Thyroid gland (tissue), 4 donors: ENCODE measurements at regions not wholly inside any gene's neighbourhood (a gene's known extent, or its start where the extent isn't known, plus 50 kb on each side); places are given as distances from the start of the nearest gene placed in this dataset.

ENCODE experiments used
- DNase-seq, 2 donors: peaks; one replicate each; pipeline ENCODE4 v3.0.0-alpha.2; 2019
- H3K27ac ChIP-seq, 3 donors: fragments of 200-600 bp; sonication (generic); 1 replicate in 2 of 3; 2 replicates in 1 of 3; pipeline ENCODE4 v1.5.1; 2016 to 2019; ENCODE audit warnings: mild to moderate bottlenecking in 1 of 3, moderate library complexity in 1 of 3
- H3K27me3 ChIP-seq: fragments of 200-600 bp; sonication (generic); one replicate; pipeline ENCODE4 v1.5.1; 2019
- H3K36me3 ChIP-seq, 2 donors: fragments of 200-600 bp; sonication (generic); one replicate each; pipeline ENCODE4 v1.5.1; 2016 to 2019
- H3K4me1 ChIP-seq, 2 donors: fragments of 200-600 bp; sonication (generic); one replicate each; pipeline ENCODE4 v1.5.1; 2017 to 2019
- H3K4me3 ChIP-seq, 3 donors: fragments of 200-600 bp; sonication (generic); replicated peaks in 1 of 3; 1 replicate in 2 of 3; 2 replicates in 1 of 3; pipeline ENCODE4 v1.5.1; 2016; ENCODE audit warnings: mild to moderate bottlenecking in 1 of 3
- H3K9me3 ChIP-seq: fragments of 200-600 bp; sonication (generic); one replicate; pipeline ENCODE4 v1.5.1; 2017
- POLR2A ChIP-seq, 2 donors: fragments of 450-650 bp; IDR thresholded peaks; one replicate each; pipeline ENCODE4 v1.6.1; 2017; ENCODE audit warnings: antibody characterized with exemption in 2 of 2, mild to moderate bottlenecking in 2 of 2, moderate library complexity in 1 of 2
- WGBS, 2 donors: methylation state at CpG; one replicate each; pipeline ENCODE4 v1.1.5; 2017; 5-methylcytosine and 5-hydroxymethylcytosine counted together
- intact Hi-C: fragments of 100-400 bp; cut with DNase I; formaldehyde crosslinking; loops from one replicate; pipeline ENCODE4 v1.15.1; 2023
- TF ChIP-seq, protein P1 (sequence below), 6 experiments: fragments of 200-600 bp in 3 of 6; fragments of 450-650 bp in 3 of 6; sonication (generic) in 3 of 6; IDR thresholded peaks; one replicate each; pipeline ENCODE4 v1.5.1; 2016 to 2019; ENCODE audit warnings: antibody characterized with exemption in 6 of 6, mild to moderate bottlenecking in 2 of 6, inconsistent platforms in 1 of 6, moderate library complexity in 1 of 6

- no peak for DNase-seq
- Histone ChIP-seq H3K4me3 (no peak overlapping the region), H3K36me3 (no peaks in the 10 kb centered on the region), H3K27ac (no peak overlapping the region), H3K4me1 (peaks cover 0 to 6% of the 10 kb centered on the region in 2 donors), H3K9me3 (no peaks in the 10 kb centered on the region), H3K27me3 (no peaks in the 10 kb centered on the region)
- TF ChIP-seq, protein P1, sequence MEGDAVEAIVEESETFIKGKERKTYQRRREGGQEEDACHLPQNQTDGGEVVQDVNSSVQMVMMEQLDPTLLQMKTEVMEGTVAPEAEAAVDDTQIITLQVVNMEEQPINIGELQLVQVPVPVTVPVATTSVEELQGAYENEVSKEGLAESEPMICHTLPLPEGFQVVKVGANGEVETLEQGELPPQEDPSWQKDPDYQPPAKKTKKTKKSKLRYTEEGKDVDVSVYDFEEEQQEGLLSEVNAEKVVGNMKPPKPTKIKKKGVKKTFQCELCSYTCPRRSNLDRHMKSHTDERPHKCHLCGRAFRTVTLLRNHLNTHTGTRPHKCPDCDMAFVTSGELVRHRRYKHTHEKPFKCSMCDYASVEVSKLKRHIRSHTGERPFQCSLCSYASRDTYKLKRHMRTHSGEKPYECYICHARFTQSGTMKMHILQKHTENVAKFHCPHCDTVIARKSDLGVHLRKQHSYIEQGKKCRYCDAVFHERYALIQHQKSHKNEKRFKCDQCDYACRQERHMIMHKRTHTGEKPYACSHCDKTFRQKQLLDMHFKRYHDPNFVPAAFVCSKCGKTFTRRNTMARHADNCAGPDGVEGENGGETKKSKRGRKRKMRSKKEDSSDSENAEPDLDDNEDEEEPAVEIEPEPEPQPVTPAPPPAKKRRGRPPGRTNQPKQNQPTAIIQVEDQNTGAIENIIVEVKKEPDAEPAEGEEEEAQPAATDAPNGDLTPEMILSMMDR (IDR thresholded peaks at IDR 0.05): no peak
- no peak for TF ChIP-seq POLR2A (IDR thresholded peaks at IDR 0.05)
- WGBS, 2 donors: 94 to 96% methylated on average over 14 of the region's 14 CpGs
- intact Hi-C loops: no loop called here
These were observed 174.8 kb upstream of the COPS8 start for GRCh38 chr2:236910781-236911495.

- no peak for DNase-seq
These were observed 173.2 kb upstream of the COPS8 start for GRCh38 chr2:236912326-236913120.

DNA sequence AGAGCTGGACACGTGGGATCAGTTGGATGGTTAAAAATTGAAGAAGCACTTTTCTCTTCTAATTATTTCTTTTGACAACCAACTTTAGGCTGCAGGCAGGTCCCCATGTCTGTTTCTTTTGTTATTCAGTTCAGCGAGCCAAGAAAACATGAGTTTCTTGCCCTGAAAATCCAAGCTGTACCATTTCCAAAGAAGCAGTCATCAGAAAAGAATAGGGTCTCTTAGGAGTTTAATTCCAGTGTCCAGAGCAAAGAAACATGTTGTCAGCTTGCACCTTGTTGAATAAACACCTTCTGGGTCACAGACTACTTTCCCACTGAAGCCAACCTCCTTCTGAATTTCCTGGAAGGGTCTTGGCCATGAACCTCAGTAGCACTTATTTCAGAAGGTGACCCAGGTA, 170.5 kb upstream of the COPS8 start:
- Histone ChIP-seq H3K9me3 (no peaks in the 10 kb centered on the region), H3K4me3 (no peak overlapping the region), H3K36me3 (no peaks in the 10 kb centered on the region), H3K27ac (no peak overlapping the region), H3K27me3 (no peaks in the 10 kb centered on the region), H3K4me1 (peaks cover 0 to 9% of the 10 kb centered on the region in 2 donors)
- no peak for TF ChIP-seq POLR2A (IDR thresholded peaks at IDR 0.05)
- TF ChIP-seq, protein P1 (IDR thresholded peaks at IDR 0.05): no peak
- intact Hi-C loops: no loop called here
- DNase-seq: no peak
- 46 to 62% methylated on average over 2 of the region's 2 CpGs for WGBS, 2 donors

More at GRCh38 chr2:236912326-236913120, 173.2 kb upstream of the COPS8 start:
- Histone ChIP-seq H3K9me3 (no peaks in the 10 kb centered on the region), H3K27ac (no peak overlapping the region), H3K4me3 (no peak overlapping the region), H3K27me3 (no peaks in the 10 kb centered on the region), H3K4me1 (peaks cover 0 to 9% of the 10 kb centered on the region in 2 donors), H3K36me3 (no peaks in the 10 kb centered on the region)
- 68 to 70% methylated on average over 18 of the region's 18 CpGs for WGBS, 2 donors
- intact Hi-C loops: no loop called here
- no peak for TF ChIP-seq POLR2A (IDR thresholded peaks at IDR 0.05)
- TF ChIP-seq, protein P1 (IDR thresholded peaks at IDR 0.05): no peak

DNA sequence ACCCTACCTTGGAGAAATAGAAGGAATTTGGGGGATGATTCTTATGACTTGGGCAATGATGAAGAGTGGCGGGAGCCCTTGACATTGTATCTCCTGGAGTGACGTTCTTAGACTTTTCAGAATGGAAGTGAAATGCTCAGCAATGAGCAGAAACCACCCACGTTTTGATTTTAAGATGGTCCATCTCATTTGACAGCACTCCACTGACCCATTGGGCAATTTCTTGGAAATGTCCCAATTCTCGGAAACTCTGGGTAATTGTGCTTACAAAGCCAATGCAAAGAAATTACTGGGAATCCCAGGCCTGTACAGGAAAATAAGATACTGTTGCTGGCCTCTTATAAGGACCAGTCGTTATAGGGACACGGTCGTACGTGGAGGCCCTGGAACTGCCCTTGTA, 170.0 kb upstream of the COPS8 start:
- H3K4me3 ChIP-seq: no peak overlapping the region
- H3K4me1 ChIP-seq: peaks cover 0 to 9% of the 10 kb centered on the region in 2 donors
- H3K36me3 ChIP-seq: no peaks in the 10 kb centered on the region
- H3K27ac ChIP-seq: no peak overlapping the region
- intact Hi-C loops: no loop called here
- TF ChIP-seq, protein P1 (IDR thresholded peaks at IDR 0.05): no peak
- no peak for TF ChIP-seq POLR2A (IDR thresholded peaks at IDR 0.05)
- no peak for DNase-seq
- no peaks in the 10 kb centered on the region for H3K27me3 ChIP-seq
- 79 to 84% methylated on average over 8 of the region's 8 CpGs for WGBS, 2 donors
- no peaks in the 10 kb centered on the region for H3K9me3 ChIP-seq

- no peaks in the 10 kb centered on the region for H3K27me3 ChIP-seq
- DNase-seq: no peak
- no peak for TF ChIP-seq POLR2A (IDR thresholded peaks at IDR 0.05)
- no peak overlapping the region for H3K4me3 ChIP-seq
- WGBS, 2 donors: 81 to 92% methylated on average over 3 of the region's 3 CpGs
- no peak overlapping the region for H3K27ac ChIP-seq
- intact Hi-C loops: no loop called here
- peaks cover 0 to 9% of the 10 kb centered on the region in 2 donors for H3K4me1 ChIP-seq
- no peaks in the 10 kb centered on the region for H3K36me3 ChIP-seq
- H3K9me3 ChIP-seq: no peaks in the 10 kb centered on the region
These were observed 169.5 kb upstream of the COPS8 start for GRCh38 chr2:236916181-236916580.
